SK-N-SH treated with all-trans-retinoic acid at 6 μM for 48 hours (cell line): ENCODE measurements at regions not wholly inside any gene's neighbourhood (a gene's known extent, or its start where the extent isn't known, plus 50 kb on each side); places are given as distances from the start of the nearest gene placed in this dataset.
"Not testable (repeated sequence)": the region's sequence is repeated elsewhere in the genome, so short reads cannot be mapped to it uniquely, and the experiment has no call there.

Experiments used
- ATAC-seq: fragments of 200-7000 bp; cut with Tn5 transposase; 3 replicates; pipeline ENCODE4 v1.9.1; 2020; ENCODE audit warnings: mild to moderate bottlenecking, moderate library complexity
- BACH2 ChIP-seq: fragments of 250-450 bp; sonication (Bioruptor Pico); IDR thresholded peaks from 2 replicates; pipeline ENCODE4 v1.9.0; 2021; ENCODE audit warnings: mild to moderate bottlenecking, borderline replicate concordance
- CREB5 ChIP-seq: fragments of 250-450 bp; sonication (Bioruptor Pico); IDR thresholded peaks from 2 replicates; pipeline ENCODE4 v1.5.1; 2020; ENCODE audit warnings: low read depth, mild to moderate bottlenecking, moderate library complexity
- CSDC2 ChIP-seq: fragments of 250-450 bp; sonication (Bioruptor Pico); IDR thresholded peaks from 2 replicates; pipeline ENCODE4 v1.5.0; 2020; ENCODE audit warnings: mild to moderate bottlenecking, moderate library complexity
- CSRNP3 ChIP-seq: fragments of 250-450 bp; sonication (Bioruptor Pico); IDR thresholded peaks from 2 replicates; pipeline ENCODE4 v1.5.1; 2021; ENCODE audit warnings: mild to moderate bottlenecking, moderate library complexity
- ESRRG ChIP-seq: fragments of 250-450 bp; sonication (Bioruptor Pico); IDR thresholded peaks from 2 replicates; pipeline ENCODE4 v1.6.1; 2021; ENCODE audit warnings: mild to moderate bottlenecking
- ISL1 ChIP-seq: fragments of 250-450 bp; sonication (Bioruptor Pico); IDR thresholded peaks from 2 replicates; pipeline ENCODE4 v2.1.2; 2022; ENCODE audit warnings: mild to moderate bottlenecking, moderate library complexity
- POU6F1 ChIP-seq: fragments of 250-450 bp; sonication (Bioruptor Pico); IDR thresholded peaks from 2 replicates; pipeline ENCODE4 v1.8.0; 2021; ENCODE audit warnings: low read depth, mild to moderate bottlenecking, moderate library complexity, borderline replicate concordance
- PPARA ChIP-seq: fragments of 250-450 bp; sonication (Bioruptor Pico); IDR thresholded peaks from 2 replicates; pipeline ENCODE4 v1.5.0; 2020; ENCODE audit warnings: mild to moderate bottlenecking, borderline replicate concordance
- RARB ChIP-seq: fragments of 250-450 bp; sonication (Bioruptor Pico); IDR thresholded peaks from 2 replicates; pipeline ENCODE4 v1.8.0; 2021; ENCODE audit warnings: mild to moderate bottlenecking, moderate library complexity
- SNAI2 ChIP-seq: fragments of 250-450 bp; sonication (Bioruptor Pico); IDR thresholded peaks from 2 replicates; pipeline ENCODE4 v1.5.0; 2020; ENCODE audit warnings: mild to moderate bottlenecking, moderate library complexity
- TCF4 ChIP-seq: fragments of 250-450 bp; sonication (Bioruptor Pico); IDR thresholded peaks from 2 replicates; pipeline ENCODE4 v1.8.0; 2021; ENCODE audit warnings: mild to moderate bottlenecking, moderate library complexity, borderline replicate concordance
- TOX ChIP-seq: fragments of 250-450 bp; sonication (Bioruptor Pico); IDR thresholded peaks from 2 replicates; pipeline ENCODE4 v1.8.0; 2021; ENCODE audit warnings: mild to moderate bottlenecking, moderate library complexity, borderline replicate concordance
- TSHZ2 ChIP-seq: fragments of 250-450 bp; sonication (Bioruptor Pico); IDR thresholded peaks from 2 replicates; pipeline ENCODE4 v1.5.0; 2020; ENCODE audit warnings: mild to moderate bottlenecking, moderate library complexity
- ZC3H10 ChIP-seq: fragments of 250-450 bp; sonication (Bioruptor Pico); IDR thresholded peaks from 2 replicates; pipeline ENCODE4 v1.5.1; 2021; ENCODE audit warnings: mild to moderate bottlenecking, moderate library complexity
- ZFP3 ChIP-seq: fragments of 250-450 bp; sonication (Bioruptor Pico); IDR thresholded peaks from 2 replicates; pipeline ENCODE4 v1.5.0; 2020; ENCODE audit warnings: mild to moderate bottlenecking, moderate library complexity
- ZFP30 ChIP-seq: fragments of 450-650 bp; formaldehyde crosslinking; IDR thresholded peaks from 2 replicates; pipeline ENCODE4 v1.5.0; 2022; ENCODE audit warnings: mild to moderate bottlenecking, moderate library complexity
- ZNF565 ChIP-seq: fragments of 450-650 bp; formaldehyde crosslinking; conservative IDR thresholded peaks from 2 replicates; pipeline ENCODE4 v1.5.0; 2020; ENCODE audit warnings: low read depth, mild to moderate bottlenecking, moderate library complexity
- ZNF8 ChIP-seq: fragments of 450-650 bp; formaldehyde crosslinking; IDR thresholded peaks from 2 replicates; pipeline ENCODE4 v1.5.0; 2020; ENCODE audit warnings: mild to moderate bottlenecking, moderate library complexity

DNA sequence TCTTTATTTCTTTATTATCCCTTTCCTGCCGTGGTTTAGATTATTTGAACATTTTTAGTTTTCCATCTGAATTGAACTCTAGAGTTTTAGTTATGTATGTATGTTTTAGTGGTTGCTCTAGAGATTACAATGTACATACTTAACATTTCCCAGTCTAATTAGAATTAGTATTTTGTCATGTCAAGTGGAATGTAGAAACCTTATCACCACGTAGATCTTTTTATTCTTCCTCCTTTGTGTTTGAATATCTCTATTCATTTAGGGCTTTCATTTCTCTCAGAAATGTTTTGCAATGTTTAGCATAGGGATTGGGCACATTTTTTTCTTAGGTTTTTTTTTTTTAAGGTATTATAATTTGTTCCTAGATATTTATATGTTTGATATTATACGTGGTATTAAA lies 73.1 kb upstream of the EZR start:
- ATAC-seq, result no peak
- TF ChIP-seq CREB5 (CRISPR knock-in tag), result no peak
- no peak for TF ChIP-seq POU6F1 (CRISPR knock-in tag)
- TF ChIP-seq TCF4 (CRISPR knock-in tag), result no peak
- no peak for TF ChIP-seq CSDC2 (CRISPR knock-in tag)
- TF ChIP-seq ISL1 (CRISPR knock-in tag), result no peak
- TF ChIP-seq SNAI2 (CRISPR knock-in tag), result no peak
- TF ChIP-seq TOX, result no peak
- TF ChIP-seq ZFP3 (CRISPR knock-in tag), result no peak
- TF ChIP-seq ZFP30 (CRISPR knock-in tag), result no peak
- TF ChIP-seq ZC3H10, result no peak
- TF ChIP-seq ZNF565 (CRISPR knock-in tag), result no peak
- TF ChIP-seq RARB (CRISPR knock-in tag), result no peak
- no peak for TF ChIP-seq PPARA
- TF ChIP-seq ESRRG, result no peak
- no peak for TF ChIP-seq TSHZ2
- TF ChIP-seq CSRNP3 (CRISPR knock-in tag), result no peak
- no peak for TF ChIP-seq ZNF8 (CRISPR knock-in tag)

DNA sequence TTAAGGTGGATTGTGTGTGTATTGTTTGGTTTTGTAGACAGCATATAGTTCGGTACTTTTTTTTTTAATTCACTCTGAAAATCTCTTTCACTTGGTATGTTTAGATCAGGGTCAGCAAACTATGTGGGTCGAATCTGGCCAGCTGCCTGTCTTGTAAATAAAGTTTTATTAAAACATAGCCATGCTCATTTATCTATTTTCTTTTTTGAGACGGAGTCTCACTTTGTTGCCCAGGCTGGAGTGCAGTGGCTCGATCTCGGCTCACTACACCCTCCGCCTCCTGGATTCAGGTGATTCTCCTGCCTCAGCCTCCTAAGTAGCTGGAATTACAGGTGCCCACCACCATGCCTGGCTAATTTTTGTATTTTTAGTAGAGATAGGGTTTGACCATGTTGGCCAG lies 72.4 kb upstream of the EZR start:
- ATAC-seq, result not testable (repeated sequence)

GRCh38 chr6:158888171-158888570 lies 69.0 kb upstream of the EZR start:
- ATAC-seq, result not testable (repeated sequence)

GRCh38 chr6:158886346-158886977 lies 67.3 kb upstream of the EZR start:
- ATAC-seq, result not testable (repeated sequence)

DNA sequence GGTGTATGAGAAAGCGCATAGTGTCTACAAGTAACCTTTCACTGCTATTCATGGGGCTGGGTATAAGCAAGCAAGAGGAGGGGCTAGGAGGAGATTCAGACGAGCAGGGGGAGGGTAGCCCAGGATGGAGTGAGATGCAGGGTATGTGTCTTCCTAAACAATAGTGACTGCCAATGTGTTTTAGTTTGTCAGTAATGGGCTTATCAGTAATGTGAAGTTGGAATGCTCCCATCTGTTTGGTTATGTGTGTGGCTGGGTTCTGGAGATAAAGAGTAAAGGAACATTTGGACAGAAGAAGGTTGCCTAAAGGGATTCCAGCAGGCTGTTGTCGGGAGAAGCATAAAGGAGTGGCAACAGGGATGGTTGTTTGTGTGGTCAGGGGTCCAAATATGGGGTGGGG lies 62.7 kb upstream of the EZR start:
- TF ChIP-seq TCF4 (CRISPR knock-in tag), result peak; percentile 35; the same call in 1 of the 2 replicates
- not testable (repeated sequence) for ATAC-seq

DNA sequence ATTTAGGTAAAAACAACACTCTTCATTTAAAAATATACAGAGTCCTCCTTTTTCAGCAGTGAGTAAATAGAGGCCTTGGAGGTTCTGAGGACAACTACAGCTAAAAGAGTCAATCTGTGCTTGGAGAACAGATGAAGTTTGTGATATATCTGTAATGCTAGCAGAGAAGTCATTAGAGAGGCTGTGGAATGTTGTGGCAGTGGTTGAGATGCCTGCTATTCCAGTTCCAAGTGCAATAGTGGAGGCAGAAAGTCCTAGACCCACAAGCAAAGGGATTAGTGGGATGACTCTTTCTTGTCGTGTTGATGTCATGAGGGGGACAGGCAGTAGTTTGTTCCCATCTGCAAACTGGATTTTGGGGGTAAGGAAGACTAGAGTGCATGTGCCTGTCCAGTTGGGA lies 62.1 kb upstream of the EZR start:
- ATAC-seq, result not testable (repeated sequence)

GRCh38 chr6:158879180-158879579 lies 60.0 kb upstream of the EZR start:
- TF ChIP-seq ZNF8 (CRISPR knock-in tag) (no peak), ZC3H10 (no peak), ISL1 (CRISPR knock-in tag) (no peak), BACH2 (CRISPR knock-in tag) (no peak), CREB5 (CRISPR knock-in tag) (no peak), ZFP30 (CRISPR knock-in tag) (no peak), PPARA (no peak), CSRNP3 (CRISPR knock-in tag) (no peak)
- ATAC-seq, result no peak
